Endothelial cell (in vitro differentiated cells): ENCODE measurements at regions not wholly inside any gene's neighbourhood (a gene's known extent, or its start where the extent isn't known, plus 50 kb on each side); places are given as distances from the start of the nearest gene placed in this dataset.

Experiments used
- DNase-seq: peaks from one replicate; pipeline ENCODE4 v3.0.0; 2021; ENCODE audit warnings: low spot score
- H3K27ac Mint-ChIP-seq: one replicate; pipeline ENCODE4 v1.8.0; 2021; ENCODE audit warnings: mixed read lengths, inconsistent platforms; ENCODE audit not compliant: unreplicated experiment
- H3K27me3 Mint-ChIP-seq: one replicate; pipeline ENCODE4 v1.8.0; 2021; ENCODE audit warnings: mild to moderate bottlenecking, moderate library complexity, mixed read lengths, inconsistent platforms; ENCODE audit not compliant: unreplicated experiment
- H3K36me3 Mint-ChIP-seq: one replicate; pipeline ENCODE4 v1.8.0; 2021; ENCODE audit warnings: mild to moderate bottlenecking, low read depth, mixed read lengths, inconsistent platforms; ENCODE audit not compliant: unreplicated experiment
- H3K4me1 Mint-ChIP-seq: one replicate; pipeline ENCODE4 v1.8.0; 2021; ENCODE audit warnings: mild to moderate bottlenecking, mixed read lengths, inconsistent platforms; ENCODE audit not compliant: unreplicated experiment
- H3K4me3 Mint-ChIP-seq: one replicate; pipeline ENCODE4 v1.8.0; 2021; ENCODE audit warnings: mild to moderate bottlenecking, mixed read lengths, inconsistent platforms; ENCODE audit not compliant: unreplicated experiment
- H3K9me3 Mint-ChIP-seq: one replicate; pipeline ENCODE4 v1.8.0; 2021; ENCODE audit warnings: mixed read lengths, inconsistent platforms; ENCODE audit not compliant: unreplicated experiment
- CTCF ChIP-seq: fragments of 200-600 bp; sonication (generic); IDR thresholded peaks from one replicate; pipeline ENCODE4 v1.5.0; 2021; ENCODE audit warnings: antibody characterized with exemption; ENCODE audit not compliant: unreplicated experiment

DNA sequence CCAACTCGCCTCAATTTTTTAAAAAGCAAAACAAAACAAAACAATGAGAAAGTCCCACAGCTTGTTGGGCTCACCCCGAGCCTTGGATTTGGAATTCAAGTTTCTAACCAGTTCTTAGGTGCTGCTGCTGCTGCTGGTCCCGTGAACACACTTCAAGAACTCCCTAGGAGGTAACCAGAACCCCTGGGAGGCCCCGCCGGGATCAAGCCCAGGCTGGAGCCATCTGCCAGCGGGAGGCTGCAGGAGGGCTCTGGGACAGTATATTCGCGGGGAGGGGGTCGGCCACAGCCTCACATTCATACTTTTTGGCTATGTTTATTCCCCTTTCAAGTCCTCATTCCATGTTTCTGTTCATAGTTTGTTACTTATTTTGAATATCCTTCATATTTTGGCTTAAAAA lies 223.4 kb downstream of the TFCP2L1 start:
- H3K4me1 Mint-ChIP-seq = no peaks in the 10 kb centered on the region
- no peak overlapping the region for H3K4me3 Mint-ChIP-seq
- H3K9me3 Mint-ChIP-seq = no peaks in the 10 kb centered on the region
- H3K27ac Mint-ChIP-seq = no peak overlapping the region
- DNase-seq = no peak
- no peaks in the 10 kb centered on the region for H3K36me3 Mint-ChIP-seq
- H3K27me3 Mint-ChIP-seq = peaks cover 1% of the 10 kb centered on the region
- TF ChIP-seq CTCF = no peak

DNA sequence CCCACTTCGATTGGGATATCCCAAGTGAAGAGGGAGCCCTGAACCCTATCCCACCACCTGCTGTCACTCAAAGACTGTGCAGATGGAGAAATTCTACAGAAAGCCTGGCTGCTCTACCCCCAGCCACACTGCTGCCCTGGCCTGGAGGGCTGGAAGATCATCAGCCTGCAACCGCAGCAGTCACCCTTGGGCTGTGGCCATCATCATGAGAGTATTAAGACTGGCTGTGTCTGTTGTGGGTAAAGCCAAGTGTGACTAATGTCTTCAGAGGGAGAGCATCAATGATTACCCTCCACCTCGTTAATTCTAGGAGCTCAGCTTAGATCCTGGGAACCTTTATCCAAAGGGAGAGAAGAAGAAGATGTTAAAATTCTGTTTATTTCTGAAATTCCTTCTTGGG lies 221.5 kb downstream of the TFCP2L1 start:
- Mint-ChIP-seq H3K9me3 (no peaks in the 10 kb centered on the region), H3K4me3 (no peak overlapping the region), H3K27me3 (peaks cover 1% of the 10 kb centered on the region), H3K4me1 (no peaks in the 10 kb centered on the region), H3K36me3 (no peaks in the 10 kb centered on the region), H3K27ac (no peak overlapping the region)
- no peak for TF ChIP-seq CTCF
- no peak for DNase-seq

DNA sequence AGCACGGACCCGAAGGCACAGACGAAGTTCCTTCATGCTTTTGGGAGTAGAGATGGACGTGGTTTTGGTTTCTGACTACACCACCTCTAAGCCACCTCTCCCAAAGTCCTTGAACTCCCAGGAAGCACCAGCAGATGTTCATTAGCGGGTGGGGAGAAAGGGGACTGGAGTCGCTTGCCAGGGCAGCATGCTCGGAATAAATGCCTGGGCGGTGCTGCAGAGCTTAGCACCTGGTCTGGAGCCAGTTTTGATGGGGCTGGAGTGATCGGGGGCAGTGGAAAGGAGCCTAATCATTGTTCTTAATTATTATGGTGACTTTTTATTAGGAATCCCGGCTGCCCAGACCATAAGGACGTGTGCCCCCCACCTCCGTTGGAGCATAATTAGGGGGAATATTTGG lies 220.8 kb downstream of the TFCP2L1 start:
- H3K9me3 Mint-ChIP-seq = no peaks in the 10 kb centered on the region
- H3K27ac Mint-ChIP-seq = no peak overlapping the region
- H3K4me3 Mint-ChIP-seq = no peak overlapping the region
- DNase-seq = no peak
- TF ChIP-seq CTCF = no peak
- no peaks in the 10 kb centered on the region for H3K4me1 Mint-ChIP-seq
- no peaks in the 10 kb centered on the region for H3K36me3 Mint-ChIP-seq
- peaks cover 1% of the 10 kb centered on the region for H3K27me3 Mint-ChIP-seq

- Mint-ChIP-seq H3K4me3 (no peak overlapping the region), H3K9me3 (no peaks in the 10 kb centered on the region), H3K27ac (no peak overlapping the region), H3K4me1 (no peaks in the 10 kb centered on the region), H3K36me3 (no peaks in the 10 kb centered on the region), H3K27me3 (peaks cover 1% of the 10 kb centered on the region)
- no peak for DNase-seq
- no peak for TF ChIP-seq CTCF
These were observed 219.8 kb downstream of the TFCP2L1 start for GRCh38 chr2:121065239-121065638.

- Mint-ChIP-seq H3K36me3 (no peaks in the 10 kb centered on the region), H3K27ac (no peak overlapping the region), H3K27me3 (peaks cover 3% of the 10 kb centered on the region), H3K4me1 (no peaks in the 10 kb centered on the region), H3K4me3 (no peak overlapping the region), H3K9me3 (no peaks in the 10 kb centered on the region)
- DNase-seq = no peak
- TF ChIP-seq CTCF = no peak
These were observed 218.5 kb downstream of the TFCP2L1 start for GRCh38 chr2:121066526-121066925.
